Endothelial cell of umbilical vein (primary cell): ENCODE measurements at regions not wholly inside any gene's neighbourhood (a gene's known extent, or its start where the extent isn't known, plus 50 kb on each side); places are given as distances from the start of the nearest gene placed in this dataset.

Experiments used
- BruUV-seq: library from RNA; stranded (reverse); fragments of 400-500 nt; replicated peaks from 2 replicates; lab custom pipeline; 2021; lab: Mats Ljungman, UMichigan
- CTCF ChIA-PET: fragments of 300-600, 350-600 bp; sonication (Branson Sonifier 250); formaldehyde crosslinking; loops from one replicate; lab custom pipeline; 2021; ENCODE audit warnings: antibody characterized with exemption, inconsistent platforms; lab: Charles Lee
- POLR2A ChIA-PET: fragments of 300-600, 350-600 bp; sonication (Branson Sonifier 250); formaldehyde crosslinking; loops from one replicate; lab custom pipeline; 2021; ENCODE audit warnings: antibody characterized with exemption, inconsistent platforms; lab: Charles Lee
- DNase-seq: peaks from one replicate; pipeline ENCODE4 v3.0.0-alpha.2; 2011; ENCODE audit warnings: low read depth, low spot score
- FAIRE-seq: peaks from 2 replicates; lab custom pipeline; 2011; peaks lifted over from hg19 to GRCh38; lab: Jason Lieb, UNC
- H2AFZ ChIP-seq: 2 replicates; pipeline ENCODE4 v1.6.0; 2012; ENCODE audit warnings: low read depth, low read length, control low read depth, inconsistent platforms
- H3K27ac ChIP-seq: 2 replicates; pipeline ENCODE4 v1.5.1; 2011; ENCODE audit warnings: low read depth, mild to moderate bottlenecking, control low read depth, low read length, moderate library complexity; ENCODE audit not compliant: insufficient read depth
- H3K27me3 ChIP-seq, 2 experiments: 2 replicates each; pipeline versions ENCODE4 v1.6.0 to v1.6.1; 2011; ENCODE audit warnings: low read length in 2 of 2, mixed read lengths in 1 of 2; ENCODE audit not compliant: control insufficient read depth in 2 of 2, insufficient read depth in 2 of 2
- H3K36me3 ChIP-seq, 2 experiments: 2 replicates in 1 of 2; 3 replicates in 1 of 2; pipeline ENCODE4 v1.5.1; 2011; ENCODE audit warnings: low read length in 2 of 2, mild to moderate bottlenecking in 1 of 2, moderate library complexity in 1 of 2; ENCODE audit not compliant: control insufficient read depth in 2 of 2, insufficient read depth in 2 of 2; ENCODE audit errors: extremely low read depth in 1 of 2
- H3K4me1 ChIP-seq: 3 replicates; pipeline ENCODE4 v1.5.1; 2011; ENCODE audit warnings: mild to moderate bottlenecking, low read length; ENCODE audit not compliant: control insufficient read depth, insufficient read depth; ENCODE audit errors: extremely low read depth
- H3K4me2 ChIP-seq: 2 replicates; pipeline ENCODE4 v1.6.1; 2011; ENCODE audit warnings: low read length, control low read depth, mixed read lengths; ENCODE audit not compliant: insufficient read depth
- H3K4me3 ChIP-seq, 3 experiments: fragments of 200-600 bp in 1 of 3; sonication (generic), shearing (Covaris generic) in 1 of 3; replicated peaks in 1 of 3; 2 replicates each; pipeline ENCODE4 v1.5.1; 2011 to 2016; ENCODE audit warnings: control low read depth in 3 of 3, low read length in 3 of 3, mild to moderate bottlenecking in 2 of 3, inconsistent platforms in 1 of 3, low read depth in 1 of 3, moderate library complexity in 1 of 3; ENCODE audit not compliant: insufficient read depth in 1 of 3
- H3K79me2 ChIP-seq: 2 replicates; pipeline ENCODE4 v1.6.0; 2012; ENCODE audit warnings: low read length, inconsistent platforms; ENCODE audit not compliant: control insufficient read depth, insufficient read depth
- H3K9ac ChIP-seq: replicated peaks from 2 replicates; pipeline ENCODE3; 2011; ENCODE audit warnings: low read length, control low read depth; ENCODE audit not compliant: insufficient read depth; ENCODE audit errors: extremely low read depth
- H3K9me1 ChIP-seq: replicated peaks from 3 replicates; pipeline ENCODE4 v1.6.0; 2011; ENCODE audit warnings: mild to moderate bottlenecking, low read length; ENCODE audit not compliant: control insufficient read depth, insufficient read depth; ENCODE audit errors: extremely low read depth
- H3K9me3 ChIP-seq: replicated peaks from 2 replicates; pipeline ENCODE4 v1.5.1; 2012; ENCODE audit warnings: low read length, inconsistent platforms; ENCODE audit not compliant: control insufficient read depth, insufficient read depth
- H4K20me1 ChIP-seq: replicated peaks from 2 replicates; pipeline ENCODE3; 2011; ENCODE audit warnings: mild to moderate bottlenecking, low read length; ENCODE audit not compliant: control insufficient read depth, insufficient read depth; ENCODE audit errors: extremely low read depth
- EZH2 ChIP-seq: IDR thresholded peaks from 2 replicates; pipeline ENCODE4 v1.6.1; 2012; ENCODE audit warnings: borderline replicate concordance, low read depth, mild to moderate bottlenecking, moderate library complexity, low read length, inconsistent platforms; ENCODE audit not compliant: severe bottlenecking
- FOS ChIP-seq: IDR thresholded peaks from 2 replicates; pipeline ENCODE4 v1.6.1; 2011; ENCODE audit warnings: mild to moderate bottlenecking, low read length, moderate library complexity, borderline replicate concordance; ENCODE audit not compliant: insufficient read depth
- GATA2 ChIP-seq: IDR thresholded peaks from 2 replicates; pipeline ENCODE4 v1.7.0; 2011; ENCODE audit warnings: low read depth, mild to moderate bottlenecking, moderate library complexity, mixed read lengths, low read length; ENCODE audit not compliant: insufficient read length, insufficient read depth
- JUN ChIP-seq: IDR thresholded peaks from 2 replicates; pipeline ENCODE4 v1.6.1; 2011; ENCODE audit warnings: borderline replicate concordance, low read depth; ENCODE audit not compliant: insufficient read length, insufficient read depth
- MYC ChIP-seq: IDR thresholded peaks from one replicate; pipeline ENCODE4 v1.6.1; 2011; ENCODE audit warnings: mild to moderate bottlenecking, low read depth, low read length
- POLR2A ChIP-seq: IDR thresholded peaks from 2 replicates; pipeline ENCODE4 v1.6.1; 2012; ENCODE audit warnings: low read depth, mild to moderate bottlenecking, control low read depth, low read length
- POLR2AphosphoS5 ChIP-seq: IDR thresholded peaks from 2 replicates; pipeline ENCODE4 v1.6.1; 2012; ENCODE audit warnings: low read depth, mild to moderate bottlenecking, control low read depth, low read length, moderate library complexity; ENCODE audit not compliant: insufficient read depth
- dilution Hi-C: fragments of 300-500 bp; cut with MboI; formaldehyde crosslinking; loops from one replicate; pipeline ENCODE4 v1.15.0; 2019; ENCODE audit warnings: low sequenced_read_pairs; ENCODE audit not compliant: extremely low pct_ligation_motif_present
- intact Hi-C: fragments of 100-400 bp; cut with micrococcal nuclease; formaldehyde crosslinking; loops from one replicate; pipeline ENCODE4 v1.10.0; 2022
- TF ChIP-seq, protein P1 (sequence below), 2 donors: IDR thresholded peaks; 1 replicate in 1 of 2; 2 replicates in 1 of 2; pipeline ENCODE4 v1.5.1; 2011; ENCODE audit warnings: low read length in 2 of 2, mild to moderate bottlenecking in 2 of 2, moderate library complexity in 2 of 2, control low read depth in 1 of 2, inconsistent platforms in 1 of 2, low read depth in 1 of 2; ENCODE audit not compliant: insufficient read depth in 1 of 2; ENCODE audit errors: extremely low read depth in 1 of 2
- TF ChIP-seq, protein P2 (sequence below): IDR thresholded peaks from 2 replicates; pipeline ENCODE4 v1.6.1; 2011; ENCODE audit not compliant: insufficient read depth, insufficient read length

GRCh38 chr6:156509496-156509895 is 267.7 kb upstream of the ARID1B start:
- no peak for FAIRE-seq
- intact Hi-C loops: no loop called here

More at GRCh38 chr6:156509496-156509895, 267.7 kb upstream of the ARID1B start:
- TF ChIP-seq FOS: no peak
- TF ChIP-seq EZH2: no peak
- TF ChIP-seq, protein P1, sequence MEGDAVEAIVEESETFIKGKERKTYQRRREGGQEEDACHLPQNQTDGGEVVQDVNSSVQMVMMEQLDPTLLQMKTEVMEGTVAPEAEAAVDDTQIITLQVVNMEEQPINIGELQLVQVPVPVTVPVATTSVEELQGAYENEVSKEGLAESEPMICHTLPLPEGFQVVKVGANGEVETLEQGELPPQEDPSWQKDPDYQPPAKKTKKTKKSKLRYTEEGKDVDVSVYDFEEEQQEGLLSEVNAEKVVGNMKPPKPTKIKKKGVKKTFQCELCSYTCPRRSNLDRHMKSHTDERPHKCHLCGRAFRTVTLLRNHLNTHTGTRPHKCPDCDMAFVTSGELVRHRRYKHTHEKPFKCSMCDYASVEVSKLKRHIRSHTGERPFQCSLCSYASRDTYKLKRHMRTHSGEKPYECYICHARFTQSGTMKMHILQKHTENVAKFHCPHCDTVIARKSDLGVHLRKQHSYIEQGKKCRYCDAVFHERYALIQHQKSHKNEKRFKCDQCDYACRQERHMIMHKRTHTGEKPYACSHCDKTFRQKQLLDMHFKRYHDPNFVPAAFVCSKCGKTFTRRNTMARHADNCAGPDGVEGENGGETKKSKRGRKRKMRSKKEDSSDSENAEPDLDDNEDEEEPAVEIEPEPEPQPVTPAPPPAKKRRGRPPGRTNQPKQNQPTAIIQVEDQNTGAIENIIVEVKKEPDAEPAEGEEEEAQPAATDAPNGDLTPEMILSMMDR (IDR thresholded peaks at IDR 0.05; ENCODE audit: extremely low read depth in 1 of 2, insufficient read depth in 1 of 2, low read depth in 1 of 2, low read length in 2 of 2): no peak
- TF ChIP-seq JUN: no peak
- no peak for TF ChIP-seq MYC
- TF ChIP-seq GATA2: no peak
- TF ChIP-seq POLR2A: no peak
- TF ChIP-seq POLR2AphosphoS5: no peak
- TF ChIP-seq, protein P2, sequence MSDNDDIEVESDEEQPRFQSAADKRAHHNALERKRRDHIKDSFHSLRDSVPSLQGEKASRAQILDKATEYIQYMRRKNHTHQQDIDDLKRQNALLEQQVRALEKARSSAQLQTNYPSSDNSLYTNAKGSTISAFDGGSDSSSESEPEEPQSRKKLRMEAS: no peak
- no peaks in the 10 kb centered on the region for H3K36me3 ChIP-seq
- H3K4me2 ChIP-seq: no peak overlapping the region
- no peak overlapping the region for H3K27ac ChIP-seq
- H3K27me3 ChIP-seq: no peaks in the 10 kb centered on the region
- no peak for DNase-seq
- ChIA-PET POLR2A (no interaction called here), CTCF (no interaction called here)
- dilution Hi-C loops: no loop called here
- no peaks in the 10 kb centered on the region for H3K9me3 ChIP-seq
- H3K79me2 ChIP-seq: no peaks in the 10 kb centered on the region
- no peaks in the 10 kb centered on the region for H4K20me1 ChIP-seq
- no peak overlapping the region for H3K4me3 ChIP-seq
- no TSS peak for BruUV-seq
- H3K9ac ChIP-seq: no peak overlapping the region
- H2AFZ ChIP-seq: no peak overlapping the region
- no peaks in the 10 kb centered on the region for H3K4me1 ChIP-seq
- no peaks in the 10 kb centered on the region for H3K9me1 ChIP-seq
